NCI-H446 treated with DMSO at 0.1 percent for 48 hours (cell line): ENCODE measurements at regions not wholly inside any gene's neighbourhood (a gene's known extent, or its start where the extent isn't known, plus 50 kb on each side); places are given as distances from the start of the nearest gene placed in this dataset.

Experiments used
- DNase-seq: peaks from one replicate; lab custom pipeline; 2025; lab: John Stamatoyannopoulos, UW

DNA sequence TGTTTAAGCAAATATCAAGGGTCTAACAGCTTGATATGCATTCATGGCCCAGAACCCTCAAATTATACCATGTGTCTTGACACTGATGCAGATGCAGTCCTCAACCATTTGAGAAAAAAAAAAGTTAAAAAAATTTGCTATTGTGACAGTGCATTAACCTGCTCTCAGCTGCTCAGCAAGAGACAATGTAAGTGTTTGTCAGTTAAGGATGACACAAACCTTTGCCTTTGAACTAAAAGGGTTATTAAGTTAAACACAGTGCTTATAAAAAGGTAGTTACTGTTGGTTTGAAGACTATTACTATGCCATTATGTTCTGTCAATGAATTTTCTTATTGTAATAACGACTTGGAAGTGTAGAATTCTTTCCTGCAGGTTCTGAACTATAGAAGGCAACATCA, 655.6 kb upstream of the NEGR1 start:
- no peak for DNase-seq

- no peak for DNase-seq
Observed at GRCh38 chr1:72936942-72937341, 654.6 kb upstream of the NEGR1 start.

DNA sequence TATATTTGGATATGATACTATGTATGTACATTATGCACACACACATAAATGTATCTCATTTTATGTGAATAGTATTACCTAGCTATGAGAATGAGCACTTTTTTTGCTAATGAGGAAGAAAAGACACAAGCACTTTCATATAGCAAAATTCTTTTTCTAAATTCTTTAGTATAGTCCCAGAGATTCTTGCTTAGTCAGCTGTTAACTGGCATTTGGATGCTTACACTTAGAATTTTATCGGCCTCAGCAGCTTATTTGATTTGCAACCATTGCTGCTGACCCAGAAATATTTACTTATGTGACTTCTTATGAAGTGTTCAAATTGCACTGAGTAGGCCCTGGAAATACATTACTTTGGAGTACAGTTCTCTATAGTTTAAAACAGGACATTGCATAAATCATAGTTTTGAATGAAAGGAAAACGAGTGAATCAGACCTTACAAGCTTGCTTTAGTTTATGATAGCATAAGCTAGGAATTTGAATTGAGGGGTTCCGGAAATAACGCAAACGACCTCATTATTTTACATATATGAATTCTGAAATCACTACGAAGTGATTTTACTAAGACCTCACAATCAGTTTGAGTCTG, 653.9 kb upstream of the NEGR1 start:
- no peak for DNase-seq

GRCh38 chr1:72932025-72932424, 649.7 kb upstream of the NEGR1 start:
- DNase-seq: no peak

- no peak for DNase-seq
Observed at GRCh38 chr1:72930528-72930927, 648.2 kb upstream of the NEGR1 start.

GRCh38 chr1:72918940-72919339, 636.6 kb upstream of the NEGR1 start:
- DNase-seq: no peak

- DNase-seq: no peak
Observed at GRCh38 chr1:72917920-72918319, 635.6 kb upstream of the NEGR1 start.

- no peak for DNase-seq
Observed at GRCh38 chr1:72915581-72915980, 633.2 kb upstream of the NEGR1 start.

DNA sequence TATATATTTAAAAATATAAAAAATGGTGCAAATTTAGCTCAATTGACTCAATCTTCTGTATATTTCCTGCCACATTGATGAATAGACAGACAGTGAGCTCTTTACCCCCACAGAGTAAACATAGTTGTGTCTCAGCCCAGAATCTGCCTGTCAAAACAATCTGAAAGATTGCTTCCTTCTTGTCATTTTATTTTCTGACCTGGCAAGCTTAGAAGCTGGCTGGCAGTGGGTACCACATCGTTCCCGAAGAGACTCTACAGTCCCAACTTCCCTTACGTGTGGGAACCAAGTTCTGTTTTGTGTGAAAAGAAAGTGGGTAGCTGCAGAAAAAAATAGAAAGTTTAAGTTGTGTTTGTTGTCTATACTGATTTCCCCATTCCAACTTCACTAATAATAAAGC, 629.3 kb upstream of the NEGR1 start:
- peak; percentile 61 for DNase-seq

DNA sequence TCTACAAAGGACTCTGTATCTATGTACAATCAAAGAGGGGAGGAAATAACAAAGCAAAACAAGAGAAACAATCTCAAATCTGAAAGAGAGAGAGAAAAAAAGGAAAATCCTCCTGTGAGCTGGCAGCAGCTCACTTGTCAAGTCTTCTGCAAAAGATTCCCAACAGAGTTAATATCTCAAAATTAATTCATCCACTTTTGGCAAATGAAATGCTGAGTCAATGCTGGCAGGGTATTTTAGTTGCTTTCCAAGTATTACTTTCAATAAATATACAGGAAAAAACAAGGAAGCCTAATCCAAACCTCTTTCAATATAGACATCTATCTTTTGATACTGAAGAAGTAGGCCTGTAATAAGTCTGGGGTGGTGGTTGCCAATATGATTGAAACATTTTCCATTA, 613.9 kb upstream of the NEGR1 start:
- DNase-seq: peak; percentile 60

DNA sequence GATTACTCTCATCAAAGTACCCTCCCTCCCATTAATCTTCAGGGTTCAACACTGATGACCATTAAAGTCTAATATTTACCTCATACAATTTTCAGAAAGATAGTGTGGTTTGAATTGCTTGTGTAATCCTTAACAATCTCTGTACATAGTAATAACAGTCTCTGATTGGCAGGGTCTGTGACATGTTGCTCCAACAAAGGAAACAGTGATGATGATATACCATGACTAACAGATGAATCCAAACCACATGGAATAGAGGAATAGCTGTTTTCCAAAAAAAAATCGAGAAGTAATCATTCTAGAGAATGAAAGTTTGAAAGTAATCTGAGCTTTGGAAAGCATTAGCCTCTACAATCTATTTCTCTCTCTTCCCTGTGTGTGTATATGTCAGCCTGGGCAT, 610.1 kb upstream of the NEGR1 start:
- DNase-seq: no peak

DNA sequence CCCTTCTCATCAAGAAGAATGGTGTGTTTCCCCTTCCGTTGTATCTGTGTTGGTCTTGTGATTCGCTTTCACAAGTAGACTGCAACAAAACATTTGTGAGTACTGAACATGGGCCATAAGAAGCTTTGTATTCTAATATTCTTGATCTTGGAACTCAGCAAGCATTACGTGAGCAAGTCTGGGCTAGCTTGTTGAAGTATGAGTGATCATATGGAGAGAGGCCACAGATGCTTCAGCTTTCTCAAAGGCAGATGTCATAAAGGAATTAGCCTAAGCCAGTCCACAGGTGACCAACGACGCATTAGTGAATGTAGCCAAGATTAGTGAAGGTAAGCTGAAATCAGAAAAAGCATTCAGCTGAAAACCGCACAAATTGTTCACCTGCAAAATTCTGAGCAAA, 609.6 kb upstream of the NEGR1 start:
- DNase-seq: peak; percentile 5

GRCh38 chr1:72885841-72886240, 603.5 kb upstream of the NEGR1 start:
- no peak for DNase-seq

- DNase-seq: no peak
Observed at GRCh38 chr1:72885017-72885416, 602.7 kb upstream of the NEGR1 start.

DNA sequence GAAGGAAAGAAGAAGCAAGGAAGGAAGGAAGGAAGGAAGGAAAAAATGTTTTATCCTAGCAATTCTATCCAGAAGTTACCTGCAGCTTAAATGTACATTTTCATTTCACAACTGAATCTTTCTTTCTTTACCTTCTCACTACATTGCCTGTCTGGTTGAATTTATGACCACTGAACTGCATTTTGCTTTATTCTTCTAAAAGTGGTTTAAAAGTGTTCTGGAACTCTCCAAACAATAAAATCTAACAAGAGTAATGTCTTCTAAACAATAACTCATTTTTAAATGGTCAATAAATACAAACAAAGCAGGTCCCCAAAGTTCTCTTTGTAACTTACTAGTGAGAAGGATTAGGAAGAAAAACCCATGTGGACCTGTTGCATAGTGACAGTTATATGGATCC, 587.5 kb upstream of the NEGR1 start:
- no peak for DNase-seq

- no peak for DNase-seq
Observed at GRCh38 chr1:72869441-72869840, 587.1 kb upstream of the NEGR1 start.

GRCh38 chr1:72851597-72851996, 569.3 kb upstream of the NEGR1 start:
- DNase-seq: no peak

DNA sequence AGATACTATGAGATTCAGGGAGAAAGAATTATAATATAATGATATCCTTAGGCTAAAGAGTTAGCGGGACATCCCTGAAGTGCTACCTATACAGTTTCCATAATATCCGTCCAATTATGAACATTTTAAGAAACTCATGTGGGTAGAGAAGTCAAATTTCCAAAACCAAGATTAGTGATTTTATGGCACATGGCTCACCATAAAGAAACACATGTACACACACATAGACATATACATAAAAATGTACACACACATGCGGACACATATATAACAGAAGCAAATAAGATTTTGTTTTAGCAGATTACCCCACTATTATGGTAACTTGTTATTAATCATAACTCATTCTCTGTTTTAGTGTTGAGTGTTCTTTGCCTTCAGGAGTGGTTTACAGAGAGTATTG, 566.7 kb upstream of the NEGR1 start:
- DNase-seq: no peak

GRCh38 chr1:72847651-72848050, 565.3 kb upstream of the NEGR1 start:
- DNase-seq: no peak

- DNase-seq: peak; percentile 92
Observed at GRCh38 chr1:72846476-72847278, 564.3 kb upstream of the NEGR1 start.

GRCh38 chr1:72845981-72846380, 563.6 kb upstream of the NEGR1 start:
- no peak for DNase-seq

DNA sequence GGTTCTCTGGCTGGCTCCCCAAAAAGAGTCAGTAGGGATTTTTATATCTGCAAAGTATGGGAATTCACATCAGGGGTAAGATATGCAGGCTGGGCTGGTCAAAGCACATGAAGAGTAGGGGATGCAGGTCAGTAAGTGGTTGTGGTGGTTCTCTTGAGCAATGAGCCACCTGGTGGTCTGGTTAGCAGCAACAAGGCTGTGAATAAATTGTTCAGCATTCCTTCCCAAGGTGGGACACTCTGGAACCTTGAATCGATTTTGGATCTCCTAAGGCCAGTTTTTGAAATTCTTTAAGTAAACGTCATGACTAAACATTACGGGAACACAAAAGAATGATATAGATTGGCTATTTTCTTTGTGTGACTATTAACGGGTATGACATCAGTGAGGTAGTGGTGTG, 563.0 kb upstream of the NEGR1 start:
- DNase-seq: peak; percentile 25

DNA sequence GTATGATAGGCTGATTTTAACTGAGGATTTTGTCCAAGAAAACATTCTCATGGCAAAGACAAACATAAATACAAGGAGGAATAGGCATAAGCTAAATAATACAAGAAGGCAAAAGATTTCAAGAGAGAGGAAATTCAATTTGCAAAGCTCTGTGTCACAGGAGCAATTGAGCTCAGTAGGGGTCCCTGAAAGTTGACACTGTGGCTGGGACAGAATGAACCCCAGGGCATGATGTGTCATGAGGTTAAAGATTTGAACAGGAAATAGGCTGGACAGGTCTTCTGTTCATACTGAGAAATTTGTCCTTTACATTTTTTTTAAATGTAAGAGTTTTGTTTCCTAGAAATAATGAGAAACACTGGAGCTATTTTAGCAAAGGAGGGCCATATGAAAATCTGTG, 555.4 kb upstream of the NEGR1 start:
- DNase-seq: no peak
